Thoracic aorta (tissue), 2 donors: ENCODE measurements at regions not wholly inside any gene's neighbourhood (a gene's known extent, or its start where the extent isn't known, plus 50 kb on each side); places are given as distances from the start of the nearest gene placed in this dataset.

Experiments
- ATAC-seq: fragments of 150-250 bp; one replicate; pipeline ENCODE4 v1.8.0; 2017; ENCODE audit warnings: low read depth; ENCODE audit not compliant: insufficient number of reproducible peaks, low FRiP score
- DNase-seq: peaks from one replicate; pipeline ENCODE4 v3.0.0-alpha.2; 2020; ENCODE audit warnings: low spot score
- H3K27ac ChIP-seq, 2 donors: fragments of 200-600 bp; sonication (generic); 1 replicate in 1 of 2; 2 replicates in 1 of 2; pipeline ENCODE4 v1.5.1; 2016; ENCODE audit warnings: mild to moderate bottlenecking in 2 of 2, moderate library complexity in 2 of 2
- H3K27me3 ChIP-seq: fragments of 200-600 bp; sonication (generic); replicated peaks from 2 replicates; pipeline ENCODE4 v1.6.0; 2016; ENCODE audit warnings: mild to moderate bottlenecking; ENCODE audit not compliant: insufficient read depth
- H3K36me3 ChIP-seq: fragments of 200-600 bp; sonication (generic); one replicate; pipeline ENCODE4 v1.5.1; 2016
- H3K4me1 ChIP-seq, 2 donors: fragments of 200-600 bp; sonication (generic); 1 replicate in 1 of 2; 2 replicates in 1 of 2; pipeline versions ENCODE4 v1.5.1 to v1.6.0; 2016; ENCODE audit warnings: low read depth in 2 of 2, mild to moderate bottlenecking in 1 of 2; ENCODE audit not compliant: control insufficient read depth in 1 of 2
- H3K4me3 ChIP-seq: fragments of 200-600 bp; sonication (generic); 2 replicates; pipeline ENCODE4 v1.5.1; 2016; ENCODE audit warnings: mild to moderate bottlenecking
- H3K9me3 ChIP-seq: fragments of 200-600 bp; sonication (generic); 2 replicates; pipeline ENCODE4 v1.5.1; 2016
- TF ChIP-seq, protein P1 (sequence below): fragments of 200-600 bp; sonication (generic); IDR thresholded peaks from one replicate; pipeline ENCODE4 v1.5.1; 2019; ENCODE audit warnings: antibody characterized with exemption

DNA sequence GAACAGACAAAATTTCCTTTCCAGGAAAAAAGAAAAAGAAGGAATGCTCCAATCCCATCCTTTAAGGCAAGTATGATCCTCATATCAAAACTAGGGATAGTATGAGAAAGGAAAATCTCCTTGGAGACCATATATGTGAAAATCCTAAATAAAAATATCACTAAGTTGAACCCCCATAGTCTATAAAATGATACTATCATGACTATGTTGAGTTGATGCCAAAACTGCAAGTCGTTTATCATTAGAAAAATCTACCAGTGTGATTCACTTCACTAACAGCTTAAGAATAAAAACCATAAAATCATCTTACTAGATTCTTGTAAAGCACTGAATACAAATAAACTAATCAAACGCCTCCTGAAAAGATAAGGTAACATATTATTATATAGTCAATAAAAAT is 76.6 kb upstream of the STXBP5 start:
- Histone ChIP-seq H3K27ac (no peak overlapping the region), H3K4me1 (no peaks in the 10 kb centered on the region), H3K9me3 (no peaks in the 10 kb centered on the region), H3K36me3 (no peaks in the 10 kb centered on the region), H3K27me3 (no peaks in the 10 kb centered on the region), H3K4me3 (no peak overlapping the region)
- TF ChIP-seq, protein P1, sequence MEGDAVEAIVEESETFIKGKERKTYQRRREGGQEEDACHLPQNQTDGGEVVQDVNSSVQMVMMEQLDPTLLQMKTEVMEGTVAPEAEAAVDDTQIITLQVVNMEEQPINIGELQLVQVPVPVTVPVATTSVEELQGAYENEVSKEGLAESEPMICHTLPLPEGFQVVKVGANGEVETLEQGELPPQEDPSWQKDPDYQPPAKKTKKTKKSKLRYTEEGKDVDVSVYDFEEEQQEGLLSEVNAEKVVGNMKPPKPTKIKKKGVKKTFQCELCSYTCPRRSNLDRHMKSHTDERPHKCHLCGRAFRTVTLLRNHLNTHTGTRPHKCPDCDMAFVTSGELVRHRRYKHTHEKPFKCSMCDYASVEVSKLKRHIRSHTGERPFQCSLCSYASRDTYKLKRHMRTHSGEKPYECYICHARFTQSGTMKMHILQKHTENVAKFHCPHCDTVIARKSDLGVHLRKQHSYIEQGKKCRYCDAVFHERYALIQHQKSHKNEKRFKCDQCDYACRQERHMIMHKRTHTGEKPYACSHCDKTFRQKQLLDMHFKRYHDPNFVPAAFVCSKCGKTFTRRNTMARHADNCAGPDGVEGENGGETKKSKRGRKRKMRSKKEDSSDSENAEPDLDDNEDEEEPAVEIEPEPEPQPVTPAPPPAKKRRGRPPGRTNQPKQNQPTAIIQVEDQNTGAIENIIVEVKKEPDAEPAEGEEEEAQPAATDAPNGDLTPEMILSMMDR, result no peak
- no peak for DNase-seq
- ATAC-seq, result no peak

DNA sequence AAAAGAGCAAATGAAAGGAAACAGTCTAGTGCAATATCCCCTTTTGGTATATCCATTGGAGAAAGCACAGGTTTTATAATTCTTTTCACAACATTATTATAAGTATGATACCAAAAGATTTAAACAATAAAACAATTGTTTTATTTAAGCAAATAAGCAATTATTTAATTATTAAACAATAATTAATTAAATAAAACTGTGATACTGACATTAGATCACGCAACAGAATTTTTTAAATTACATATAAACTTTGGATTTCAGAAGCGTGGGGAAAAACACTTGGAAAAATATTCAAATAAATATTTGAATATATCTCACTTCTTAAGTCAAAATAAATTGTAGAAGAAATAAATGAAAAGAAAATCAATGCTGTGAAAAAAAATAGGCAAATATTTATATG is 76.2 kb upstream of the STXBP5 start:
- Histone ChIP-seq H3K9me3 (no peaks in the 10 kb centered on the region), H3K27ac (no peak overlapping the region), H3K4me1 (no peaks in the 10 kb centered on the region), H3K4me3 (no peak overlapping the region), H3K36me3 (no peaks in the 10 kb centered on the region), H3K27me3 (no peaks in the 10 kb centered on the region)
- no peak for ATAC-seq
- TF ChIP-seq, protein P1, result no peak
- no peak for DNase-seq

DNA sequence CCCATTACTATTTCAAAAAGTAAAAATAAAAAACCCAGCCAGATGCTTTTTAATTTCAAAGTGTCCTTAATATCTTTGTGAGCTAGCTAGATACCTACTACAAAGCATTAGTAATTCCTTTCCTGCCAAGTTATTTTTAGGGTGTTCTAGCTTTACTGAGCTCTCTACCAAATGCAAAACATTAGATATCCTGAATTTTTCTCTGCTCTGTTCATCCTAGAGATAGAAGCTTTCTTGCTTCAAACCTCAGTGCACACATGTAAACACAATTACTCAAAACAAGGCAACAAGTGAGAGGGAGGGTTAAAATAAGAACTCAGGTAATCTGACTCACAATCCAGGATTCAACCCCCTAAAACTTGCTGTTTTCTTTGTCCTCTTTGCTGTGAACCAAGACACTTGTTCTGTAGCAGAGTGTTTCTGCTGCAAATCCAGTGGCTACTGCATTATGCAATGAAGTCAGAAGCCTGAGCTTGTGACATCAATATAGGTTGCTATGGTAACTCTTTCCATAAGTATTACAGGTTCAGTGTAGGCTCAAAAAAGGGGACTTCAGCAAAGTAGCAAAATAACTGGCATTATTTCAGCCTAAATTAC is 72.6 kb upstream of the STXBP5 start:
- DNase-seq, result no peak
- TF ChIP-seq, protein P1, result no peak

DNA sequence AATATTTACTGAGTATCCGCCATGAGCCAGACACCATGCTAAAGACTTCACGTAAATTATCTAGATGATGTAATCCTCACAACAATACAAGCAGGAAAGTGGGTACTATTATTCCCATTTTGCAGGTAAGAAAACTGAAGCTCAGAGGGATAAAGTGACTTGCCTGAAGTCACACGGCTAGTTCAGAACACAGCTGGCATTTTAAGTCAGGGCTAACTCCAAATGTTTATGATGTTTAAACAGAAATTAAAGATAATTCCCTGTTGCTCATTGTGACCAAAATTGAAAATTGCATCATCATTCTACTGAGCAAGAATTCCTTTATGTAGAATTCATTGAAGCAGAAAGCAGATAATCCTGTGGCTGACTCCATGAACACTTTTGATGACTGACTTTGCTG is 71.3 kb upstream of the STXBP5 start:
- Histone ChIP-seq H3K27ac (no peak overlapping the region), H3K4me1 (no peaks in the 10 kb centered on the region), H3K4me3 (no peak overlapping the region), H3K9me3 (no peaks in the 10 kb centered on the region), H3K27me3 (no peaks in the 10 kb centered on the region), H3K36me3 (no peaks in the 10 kb centered on the region)
- ATAC-seq (no peak), DNase-seq (no peak)
- TF ChIP-seq, protein P1, result no peak

More for the DNA sequence above, 72.6 kb upstream of the STXBP5 start:
- no peaks in the 10 kb centered on the region for H3K4me1 ChIP-seq
- no peak for ATAC-seq
- no peak overlapping the region for H3K4me3 ChIP-seq
- no peak overlapping the region for H3K27ac ChIP-seq
- H3K9me3 ChIP-seq, result no peaks in the 10 kb centered on the region
- H3K36me3 ChIP-seq, result no peaks in the 10 kb centered on the region
- H3K27me3 ChIP-seq, result no peaks in the 10 kb centered on the region

DNA sequence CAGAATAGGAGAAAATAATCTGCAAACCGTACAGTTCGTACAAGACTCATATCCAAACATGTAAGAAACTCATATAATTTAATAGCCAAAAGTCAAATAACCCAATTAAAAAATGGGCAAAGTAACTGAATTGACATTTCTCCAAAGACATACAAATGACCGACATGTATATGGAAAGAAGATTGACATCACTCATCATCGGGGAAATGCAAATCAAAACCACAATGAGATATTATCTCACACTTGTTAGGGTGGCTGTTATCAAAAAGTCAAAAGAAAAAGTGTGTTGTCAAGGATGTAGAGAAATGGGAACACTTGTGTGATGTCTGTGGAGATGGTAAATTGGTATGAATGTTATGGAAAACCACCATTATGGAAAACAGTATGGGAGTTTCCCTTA is 70.5 kb upstream of the STXBP5 start:
- DNase-seq (no peak), ATAC-seq (no peak)
- H3K36me3 ChIP-seq, result no peaks in the 10 kb centered on the region
- H3K9me3 ChIP-seq, result no peaks in the 10 kb centered on the region
- H3K4me3 ChIP-seq, result no peak overlapping the region
- no peak overlapping the region for H3K27ac ChIP-seq
- TF ChIP-seq, protein P1, result no peak
- no peaks in the 10 kb centered on the region for H3K27me3 ChIP-seq
- H3K4me1 ChIP-seq, result no peaks in the 10 kb centered on the region
